H9 (cell line): ENCODE measurements at regions not wholly inside any gene's neighbourhood (a gene's known extent, or its start where the extent isn't known, plus 50 kb on each side); places are given as distances from the start of the nearest gene placed in this dataset.

Source experiments
- DNase-seq: peaks from one replicate; pipeline ENCODE4 v3.0.0-alpha.2; 2017
- H2AFZ ChIP-seq: one replicate; pipeline ENCODE4 v1.6.1; 2013; ENCODE audit warnings: mild to moderate bottlenecking, low read length, control low read depth, moderate library complexity
- H2AK5ac ChIP-seq: 2 replicates; pipeline ENCODE4 v1.6.1; 2013; ENCODE audit warnings: low read length, control low read depth, mixed read lengths; ENCODE audit not compliant: insufficient read length
- H2BK120ac ChIP-seq: one replicate; pipeline ENCODE4 v1.6.1; 2013; ENCODE audit warnings: low read depth, mild to moderate bottlenecking, low read length, control low read depth, inconsistent platforms; ENCODE audit not compliant: poor library complexity, severe bottlenecking
- H2BK12ac ChIP-seq: 2 replicates; pipeline ENCODE4 v1.6.1; 2013; ENCODE audit warnings: low read length, control low read depth, mixed read lengths, low read depth; ENCODE audit not compliant: insufficient read length
- H2BK15ac ChIP-seq: 2 replicates; pipeline ENCODE4 v1.6.1; 2013; ENCODE audit warnings: low read depth, low read length, control low read depth
- H2BK20ac ChIP-seq: one replicate; pipeline ENCODE4 v1.6.1; 2013; ENCODE audit warnings: low read depth, mild to moderate bottlenecking, low read length, control low read depth, inconsistent platforms; ENCODE audit not compliant: poor library complexity, severe bottlenecking
- H2BK5ac ChIP-seq: 2 replicates; pipeline ENCODE4 v1.6.1; 2013; ENCODE audit warnings: low read length, control low read depth, mixed read lengths; ENCODE audit not compliant: insufficient read length
- H3K14ac ChIP-seq: 2 replicates; pipeline ENCODE4 v1.6.1; 2013; ENCODE audit warnings: low read length, control low read depth; ENCODE audit not compliant: insufficient read depth
- H3K18ac ChIP-seq: 2 replicates; pipeline ENCODE4 v1.6.1; 2013; ENCODE audit warnings: low read depth, mild to moderate bottlenecking, mixed read lengths, low read length, control low read depth; ENCODE audit not compliant: insufficient read length
- H3K23ac ChIP-seq: 2 replicates; pipeline ENCODE4 v1.6.1; 2013; ENCODE audit warnings: low read length, control low read depth, mixed read lengths, low read depth; ENCODE audit not compliant: insufficient read length
- H3K23me2 ChIP-seq: 2 replicates; pipeline ENCODE4 v1.6.1; 2013; ENCODE audit warnings: low read depth, mild to moderate bottlenecking, mixed read lengths, low read length, control low read depth; ENCODE audit not compliant: insufficient read length, poor library complexity, severe bottlenecking
- H3K27ac ChIP-seq: 2 replicates; pipeline ENCODE4 v1.5.1; 2013; ENCODE audit warnings: low read length, control low read depth, mixed read lengths, low read depth; ENCODE audit not compliant: insufficient read length
- H3K27me3 ChIP-seq: 2 replicates; pipeline ENCODE4 v1.6.1; 2013; ENCODE audit warnings: low read length, control low read depth, inconsistent platforms; ENCODE audit not compliant: insufficient read depth
- H3K4ac ChIP-seq: 2 replicates; pipeline ENCODE4 v1.6.1; 2013; ENCODE audit warnings: low read depth, mild to moderate bottlenecking, control low read depth, inconsistent platforms, low read length, moderate library complexity
- H3K4me1 ChIP-seq: 2 replicates; pipeline ENCODE4 v1.6.1; 2013; ENCODE audit warnings: low read length, control low read depth, inconsistent platforms; ENCODE audit not compliant: insufficient read depth
- H3K4me2 ChIP-seq: 2 replicates; pipeline ENCODE4 v1.6.1; 2013; ENCODE audit warnings: low read length, control low read depth, mixed read lengths; ENCODE audit not compliant: insufficient read length, insufficient read depth
- H3K56ac ChIP-seq: 2 replicates; pipeline ENCODE4 v1.6.1; 2013; ENCODE audit warnings: low read depth, mild to moderate bottlenecking, mixed read lengths, low read length, control low read depth; ENCODE audit not compliant: insufficient read length
- H3K79me1 ChIP-seq: 2 replicates; pipeline ENCODE4 v1.6.1; 2013; ENCODE audit warnings: low read depth, mild to moderate bottlenecking, moderate library complexity, low read length, control low read depth, inconsistent platforms; ENCODE audit not compliant: insufficient read depth, poor library complexity, severe bottlenecking
- H3K79me2 ChIP-seq: 2 replicates; pipeline ENCODE4 v1.6.1; 2013; ENCODE audit warnings: low read length, control low read depth, inconsistent platforms; ENCODE audit not compliant: insufficient read depth
- H3K9ac ChIP-seq: 2 replicates; pipeline ENCODE4 v1.6.1; 2013; ENCODE audit warnings: low read length, control low read depth, mixed read lengths; ENCODE audit not compliant: insufficient read length; ENCODE audit errors: extremely low read depth
- H3K9me3 ChIP-seq: one replicate; pipeline ENCODE4 v1.6.1; 2013; ENCODE audit warnings: low read depth, low read length, inconsistent platforms; ENCODE audit not compliant: control insufficient read depth
- H3T11ph ChIP-seq: one replicate; pipeline ENCODE4 v1.6.1; 2013; ENCODE audit warnings: mild to moderate bottlenecking, low read length, control low read depth, inconsistent platforms
- H4K20me1 ChIP-seq: one replicate; pipeline ENCODE4 v1.6.1; 2013; ENCODE audit not compliant: control insufficient read depth, insufficient read length, insufficient read depth
- H4K5ac ChIP-seq: 2 replicates; pipeline ENCODE4 v1.6.1; 2013; ENCODE audit warnings: low read depth, mild to moderate bottlenecking, mixed read lengths, low read length, control low read depth; ENCODE audit not compliant: insufficient read length
- H4K8ac ChIP-seq: replicated peaks from 2 replicates; pipeline ENCODE4 v1.6.1; 2013; ENCODE audit warnings: low read length, control low read depth, mixed read lengths, low read depth; ENCODE audit not compliant: insufficient read length
- H4K91ac ChIP-seq: 2 replicates; pipeline ENCODE4 v1.6.1; 2013; ENCODE audit warnings: low read depth, mild to moderate bottlenecking, moderate library complexity, mixed read lengths, low read length, control low read depth; ENCODE audit not compliant: insufficient read length
- H3K27ac Mint-ChIP-seq, 3 experiments: 2 replicates in 2 of 3; 3 replicates in 1 of 3; pipeline ENCODE4 v1.8.0; 2020 to 2021; ENCODE audit warnings: mixed read lengths in 3 of 3, mild to moderate bottlenecking in 1 of 3, moderate library complexity in 1 of 3
- H3K27me3 Mint-ChIP-seq: 2 replicates; pipeline ENCODE4 v1.8.0; 2021; ENCODE audit warnings: low read depth, mild to moderate bottlenecking, moderate library complexity, mixed read lengths
- H3K36me3 Mint-ChIP-seq, 3 experiments: 2 replicates in 2 of 3; 3 replicates in 1 of 3; pipeline ENCODE4 v1.8.0; 2020 to 2021; ENCODE audit warnings: low read depth in 3 of 3, mixed read lengths in 3 of 3; ENCODE audit not compliant: insufficient read depth in 1 of 3
- H3K4me1 Mint-ChIP-seq, 2 experiments: 2 replicates each; pipeline ENCODE4 v1.8.0; 2020; ENCODE audit warnings: mixed read lengths in 2 of 2
- H3K4me3 Mint-ChIP-seq, 2 experiments: 2 replicates in 1 of 2; 3 replicates in 1 of 2; pipeline ENCODE4 v1.8.0; 2020 to 2021; ENCODE audit warnings: mild to moderate bottlenecking in 2 of 2, mixed read lengths in 2 of 2, moderate library complexity in 1 of 2
- H3K9me3 Mint-ChIP-seq, 2 experiments: 2 replicates in 1 of 2; 3 replicates in 1 of 2; pipeline ENCODE4 v1.8.0; 2020; ENCODE audit warnings: mild to moderate bottlenecking in 2 of 2, mixed read lengths in 2 of 2, moderate library complexity in 1 of 2
- WGBS: extraction: QIAGEN DNeasy Blood & Tissue Kit; methylation state at CpG from one replicate; pipeline ENCODE4 v1.1.7; 2013; ENCODE audit warnings: missing lambda C conversion rate, low lambda C conversion rate, mixed read lengths; ENCODE audit not compliant: insufficient read length; ENCODE audit errors: extremely low coverage; 5-methylcytosine and 5-hydroxymethylcytosine counted together
- TF ChIP-seq, protein P1 (sequence below): fragments of 200-600 bp; sonication (generic); conservative IDR thresholded peaks from 3 replicates; pipeline ENCODE4 v1.8.0; 2021; ENCODE audit warnings: antibody characterized with exemption, mild to moderate bottlenecking

- no peak for DNase-seq
- no peak overlapping the region for H3K56ac ChIP-seq
- H2AK5ac ChIP-seq, result no peak overlapping the region
- H3K9ac ChIP-seq, result no peak overlapping the region
- H3K79me1 ChIP-seq, result no peaks in the 10 kb centered on the region
- no peak overlapping the region for H2BK20ac ChIP-seq
- Mint-ChIP-seq H3K9me3 (no peaks in the 10 kb centered on the region), H3K4me1 (peaks cover 43 to 52% of the 10 kb centered on the region in 2 experiments), H3K36me3 (0 out of 7 replicates have a peak, but pooled peaks cover 0 to 2% (median 0%) of the 10 kb centered on the region in 3 experiments), H3K27me3 (no peaks in the 10 kb centered on the region; the same call in 1 of the 2 replicates), H3K4me3 (no peak overlapping the region), H3K27ac (no peak overlapping the region)
- H3K4me1 ChIP-seq, result peaks cover 11% of the 10 kb centered on the region; the same call in 1 of the 2 replicates
- H3T11ph ChIP-seq, result no peak overlapping the region
- H2BK12ac ChIP-seq, result no peak overlapping the region
- H4K20me1 ChIP-seq, result no peaks in the 10 kb centered on the region
- H3K4ac ChIP-seq, result no peak overlapping the region
- TF ChIP-seq, protein P1, sequence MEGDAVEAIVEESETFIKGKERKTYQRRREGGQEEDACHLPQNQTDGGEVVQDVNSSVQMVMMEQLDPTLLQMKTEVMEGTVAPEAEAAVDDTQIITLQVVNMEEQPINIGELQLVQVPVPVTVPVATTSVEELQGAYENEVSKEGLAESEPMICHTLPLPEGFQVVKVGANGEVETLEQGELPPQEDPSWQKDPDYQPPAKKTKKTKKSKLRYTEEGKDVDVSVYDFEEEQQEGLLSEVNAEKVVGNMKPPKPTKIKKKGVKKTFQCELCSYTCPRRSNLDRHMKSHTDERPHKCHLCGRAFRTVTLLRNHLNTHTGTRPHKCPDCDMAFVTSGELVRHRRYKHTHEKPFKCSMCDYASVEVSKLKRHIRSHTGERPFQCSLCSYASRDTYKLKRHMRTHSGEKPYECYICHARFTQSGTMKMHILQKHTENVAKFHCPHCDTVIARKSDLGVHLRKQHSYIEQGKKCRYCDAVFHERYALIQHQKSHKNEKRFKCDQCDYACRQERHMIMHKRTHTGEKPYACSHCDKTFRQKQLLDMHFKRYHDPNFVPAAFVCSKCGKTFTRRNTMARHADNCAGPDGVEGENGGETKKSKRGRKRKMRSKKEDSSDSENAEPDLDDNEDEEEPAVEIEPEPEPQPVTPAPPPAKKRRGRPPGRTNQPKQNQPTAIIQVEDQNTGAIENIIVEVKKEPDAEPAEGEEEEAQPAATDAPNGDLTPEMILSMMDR, result no peak
- WGBS, result no CpG with 5 or more reads among the region's 5 CpGs
- no peak overlapping the region for H4K8ac ChIP-seq
- no peak overlapping the region for H3K27ac ChIP-seq
- H2BK5ac ChIP-seq, result no peak overlapping the region
- H3K79me2 ChIP-seq, result no peaks in the 10 kb centered on the region
- H3K23me2 ChIP-seq, result no peaks in the 10 kb centered on the region
- H3K27me3 ChIP-seq, result no peaks in the 10 kb centered on the region
- H3K18ac ChIP-seq, result no peak overlapping the region
- H2BK15ac ChIP-seq, result no peak overlapping the region
- no peak overlapping the region for H2BK120ac ChIP-seq
- H4K5ac ChIP-seq, result no peak overlapping the region
- H2AFZ ChIP-seq, result no peak overlapping the region
- no peaks in the 10 kb centered on the region for H3K9me3 ChIP-seq
- no peak overlapping the region for H3K4me2 ChIP-seq
- no peak overlapping the region for H3K14ac ChIP-seq
- no peak overlapping the region for H3K23ac ChIP-seq
- no peak overlapping the region for H4K91ac ChIP-seq
Measured at GRCh38 chr2:48202863-48203642, 111.4 kb upstream of the FOXN2 start.
